Trophoblast cell (in vitro differentiated cells and primary cell): ENCODE measurements at regions not wholly inside any gene's neighbourhood (a gene's known extent, or its start where the extent isn't known, plus 50 kb on each side); places are given as distances from the start of the nearest gene placed in this dataset.

Source experiments
- DNase-seq, 2 donors: peaks; one replicate each; pipeline ENCODE4 v3.0.0-alpha.2; 2016
- H2AFZ ChIP-seq: 2 replicates; pipeline ENCODE4 v1.6.1; 2013; ENCODE audit warnings: low read length, moderate library complexity, mild to moderate bottlenecking; ENCODE audit not compliant: insufficient read depth, poor library complexity
- H2AK5ac ChIP-seq: 2 replicates; pipeline ENCODE4 v1.6.1; 2013; ENCODE audit warnings: mild to moderate bottlenecking, low read length
- H2BK120ac ChIP-seq: 2 replicates; pipeline ENCODE4 v1.6.1; 2013; ENCODE audit warnings: low read length, mild to moderate bottlenecking, moderate library complexity; ENCODE audit not compliant: insufficient read depth, poor library complexity
- H2BK12ac ChIP-seq: 2 replicates; pipeline ENCODE4 v1.6.1; 2013; ENCODE audit warnings: mild to moderate bottlenecking, low read length, moderate library complexity
- H2BK5ac ChIP-seq: 2 replicates; pipeline ENCODE4 v1.6.1; 2013; ENCODE audit warnings: low read length, low read depth, moderate library complexity, mild to moderate bottlenecking; ENCODE audit not compliant: poor library complexity
- H3K14ac ChIP-seq: 2 replicates; pipeline ENCODE4 v1.6.1; 2013; ENCODE audit warnings: mild to moderate bottlenecking, low read length
- H3K18ac ChIP-seq: 2 replicates; pipeline ENCODE4 v1.6.1; 2013; ENCODE audit warnings: mild to moderate bottlenecking, low read length
- H3K23ac ChIP-seq: 2 replicates; pipeline ENCODE4 v1.6.1; 2013; ENCODE audit warnings: low read length
- H3K27ac ChIP-seq: 2 replicates; pipeline ENCODE4 v1.5.1; 2013; ENCODE audit warnings: low read depth, mild to moderate bottlenecking, inconsistent platforms, low read length, moderate library complexity
- H3K27me3 ChIP-seq: 2 replicates; pipeline ENCODE4 v1.6.1; 2013; ENCODE audit warnings: inconsistent platforms, mild to moderate bottlenecking, low read length, moderate library complexity; ENCODE audit not compliant: insufficient read depth
- H3K36me3 ChIP-seq, 2 experiments: 1 replicate in 1 of 2; 2 replicates in 1 of 2; pipeline ENCODE4 v1.6.1; 2013; ENCODE audit warnings: low read length in 2 of 2, mild to moderate bottlenecking in 2 of 2, moderate library complexity in 1 of 2; ENCODE audit not compliant: insufficient read depth in 2 of 2, control insufficient read depth in 1 of 2
- H3K4ac ChIP-seq: 2 replicates; pipeline ENCODE4 v1.6.1; 2013; ENCODE audit warnings: low read depth, mild to moderate bottlenecking, low read length, moderate library complexity
- H3K4me1 ChIP-seq, 2 experiments: 1 replicate in 1 of 2; 2 replicates in 1 of 2; pipeline ENCODE4 v1.6.1; 2013; ENCODE audit warnings: low read length in 2 of 2, mild to moderate bottlenecking in 2 of 2, moderate library complexity in 1 of 2; ENCODE audit not compliant: insufficient read depth in 2 of 2, control insufficient read depth in 1 of 2
- H3K4me2 ChIP-seq: 2 replicates; pipeline ENCODE4 v1.6.1; 2013; ENCODE audit warnings: inconsistent platforms, mild to moderate bottlenecking, low read length, moderate library complexity
- H3K4me3 ChIP-seq: 2 replicates; pipeline ENCODE4 v1.5.1; 2013; ENCODE audit warnings: mild to moderate bottlenecking, low read depth, low read length, inconsistent platforms
- H3K79me1 ChIP-seq: one replicate; pipeline ENCODE4 v1.6.1; 2013; ENCODE audit warnings: low read length
- H3K79me2 ChIP-seq: 2 replicates; pipeline ENCODE4 v1.6.1; 2013; ENCODE audit warnings: low read length, mild to moderate bottlenecking; ENCODE audit not compliant: control insufficient read depth, insufficient read depth, poor library complexity
- H3K9ac ChIP-seq: 2 replicates; pipeline ENCODE4 v1.6.1; 2013; ENCODE audit warnings: mild to moderate bottlenecking, low read length
- H3K9me3 ChIP-seq: 2 replicates; pipeline ENCODE4 v1.6.1; 2013; ENCODE audit warnings: low read depth, mild to moderate bottlenecking, control low read depth, inconsistent platforms, low read length; ENCODE audit not compliant: insufficient read depth
- H4K12ac ChIP-seq: 2 replicates; pipeline ENCODE4 v1.6.1; 2013; ENCODE audit warnings: low read depth, mild to moderate bottlenecking, low read length, moderate library complexity
- H4K8ac ChIP-seq: 2 replicates; pipeline ENCODE4 v1.6.1; 2013; ENCODE audit warnings: low read depth, mild to moderate bottlenecking, low read length, moderate library complexity
- H4K91ac ChIP-seq: one replicate; pipeline ENCODE4 v1.6.1; 2013; ENCODE audit warnings: low read depth, mild to moderate bottlenecking, low read length, moderate library complexity
- WGBS: extraction: QIAGEN DNeasy Blood & Tissue Kit; methylation state at CpG from one replicate; pipeline ENCODE4 v1.1.7; 2013; ENCODE audit warnings: missing lambda C conversion rate; ENCODE audit not compliant: insufficient read length, insufficient coverage; ENCODE audit errors: extremely low coverage; 5-methylcytosine and 5-hydroxymethylcytosine counted together

DNA sequence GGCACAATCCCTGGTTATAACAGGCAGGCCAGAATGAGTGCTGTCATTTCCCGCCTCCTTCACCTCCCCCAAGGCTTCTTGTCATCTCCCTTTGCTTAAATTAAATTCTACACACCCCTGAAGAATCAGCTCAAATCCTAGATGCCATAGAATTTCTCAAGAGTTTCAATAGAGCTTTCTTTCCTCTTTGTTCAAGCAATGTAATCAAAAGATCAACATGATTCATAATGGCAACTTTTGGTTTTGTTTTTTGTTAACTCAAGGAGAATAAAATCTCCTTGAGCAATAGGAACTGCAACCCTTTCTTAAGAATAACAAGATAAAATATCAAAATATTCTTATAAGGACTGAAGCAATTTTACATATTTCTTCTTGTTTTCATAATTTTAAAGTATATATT is 180.8 kb upstream of the CDK1 start:
- H2BK5ac ChIP-seq, result no peak overlapping the region
- H3K27ac ChIP-seq, result no peak overlapping the region
- no peaks in the 10 kb centered on the region for H3K79me1 ChIP-seq
- H3K36me3 ChIP-seq, result no peaks in the 10 kb centered on the region
- no peak overlapping the region for H3K23ac ChIP-seq
- H3K4ac ChIP-seq, result no peak overlapping the region
- H4K91ac ChIP-seq, result no peak overlapping the region
- no peak for DNase-seq
- WGBS, result no CpG with 5 or more reads among the region's 1 CpG
- H3K4me2 ChIP-seq, result no peak overlapping the region
- H3K9me3 ChIP-seq, result no peaks in the 10 kb centered on the region
- H3K4me3 ChIP-seq, result no peak overlapping the region
- H3K18ac ChIP-seq, result no peak overlapping the region
- H3K79me2 ChIP-seq, result no peaks in the 10 kb centered on the region
- H2BK120ac ChIP-seq, result no peak overlapping the region
- no peak overlapping the region for H2BK12ac ChIP-seq
- H3K9ac ChIP-seq, result no peak overlapping the region
- H3K27me3 ChIP-seq, result no peaks in the 10 kb centered on the region
- H4K12ac ChIP-seq, result no peak overlapping the region
- no peak overlapping the region for H3K14ac ChIP-seq
- H2AK5ac ChIP-seq, result no peak overlapping the region
- no peak overlapping the region for H2AFZ ChIP-seq
- no peaks in the 10 kb centered on the region for H3K4me1 ChIP-seq
- H4K8ac ChIP-seq, result no peak overlapping the region

- H3K79me2 ChIP-seq, result no peaks in the 10 kb centered on the region
- H4K91ac ChIP-seq, result no peak overlapping the region
- no peaks in the 10 kb centered on the region for H3K36me3 ChIP-seq
- no peak overlapping the region for H2BK120ac ChIP-seq
- no peak overlapping the region for H3K14ac ChIP-seq
- H2BK5ac ChIP-seq, result no peak overlapping the region
- H3K27ac ChIP-seq, result no peak overlapping the region
- H2AK5ac ChIP-seq, result no peak overlapping the region
- H3K79me1 ChIP-seq, result no peaks in the 10 kb centered on the region
- no peaks in the 10 kb centered on the region for H3K4me1 ChIP-seq
- no peak overlapping the region for H2AFZ ChIP-seq
- no CpG with 5 or more reads among the region's 3 CpGs for WGBS
- DNase-seq, result no peak
- H4K12ac ChIP-seq, result no peak overlapping the region
- no peak overlapping the region for H3K4me3 ChIP-seq
- no peak overlapping the region for H3K4me2 ChIP-seq
- H3K23ac ChIP-seq, result no peak overlapping the region
- H2BK12ac ChIP-seq, result no peak overlapping the region
- no peak overlapping the region for H3K4ac ChIP-seq
- H3K18ac ChIP-seq, result no peak overlapping the region
- no peaks in the 10 kb centered on the region for H3K27me3 ChIP-seq
- H3K9me3 ChIP-seq, result no peaks in the 10 kb centered on the region
- H3K9ac ChIP-seq, result no peak overlapping the region
- H4K8ac ChIP-seq, result no peak overlapping the region
These were observed 182.4 kb upstream of the CDK1 start for GRCh38 chr10:60595852-60596251.

- Histone ChIP-seq H3K4me2 (no peak overlapping the region), H3K79me1 (no peaks in the 10 kb centered on the region), H3K79me2 (no peaks in the 10 kb centered on the region), H4K12ac (no peak overlapping the region), H3K14ac (no peak overlapping the region), H3K4me1 (no peaks in the 10 kb centered on the region), H3K4ac (no peak overlapping the region), H3K23ac (no peak overlapping the region), H3K9me3 (no peaks in the 10 kb centered on the region), H4K8ac (no peak overlapping the region), H4K91ac (no peak overlapping the region), H3K27ac (no peak overlapping the region), H2AK5ac (no peak overlapping the region), H3K4me3 (no peak overlapping the region), H2BK5ac (no peak overlapping the region), H3K36me3 (no peaks in the 10 kb centered on the region), H3K18ac (no peak overlapping the region), H3K9ac (no peak overlapping the region), H3K27me3 (no peaks in the 10 kb centered on the region), H2AFZ (no peak overlapping the region), H2BK120ac (no peak overlapping the region), H2BK12ac (no peak overlapping the region)
- no CpG with 5 or more reads among the region's 1 CpG for WGBS
- peak in 1 of 2 donors; percentile 4 for DNase-seq
These were observed 183.7 kb upstream of the CDK1 start for GRCh38 chr10:60594476-60595051.

GRCh38 chr10:60591119-60591518 is 187.2 kb upstream of the CDK1 start:
- H3K4me2 ChIP-seq, result no peak overlapping the region
- no peak overlapping the region for H2AFZ ChIP-seq
- H3K79me1 ChIP-seq, result no peaks in the 10 kb centered on the region
- H3K9me3 ChIP-seq, result no peaks in the 10 kb centered on the region
- no peak overlapping the region for H2BK12ac ChIP-seq
- no peak overlapping the region for H3K18ac ChIP-seq
- H4K91ac ChIP-seq, result no peak overlapping the region
- no CpG with 5 or more reads among the region's 2 CpGs for WGBS
- H3K4ac ChIP-seq, result no peak overlapping the region
- H3K27ac ChIP-seq, result no peak overlapping the region
- H2BK5ac ChIP-seq, result no peak overlapping the region
- H3K14ac ChIP-seq, result no peak overlapping the region
- H3K23ac ChIP-seq, result no peak overlapping the region
- DNase-seq, result no peak
- no peak overlapping the region for H2BK120ac ChIP-seq
- H3K4me3 ChIP-seq, result no peak overlapping the region
- no peak overlapping the region for H4K12ac ChIP-seq
- H4K8ac ChIP-seq, result no peak overlapping the region
- no peaks in the 10 kb centered on the region for H3K79me2 ChIP-seq
- no peaks in the 10 kb centered on the region for H3K27me3 ChIP-seq
- H3K9ac ChIP-seq, result no peak overlapping the region
- no peaks in the 10 kb centered on the region for H3K4me1 ChIP-seq
- no peaks in the 10 kb centered on the region for H3K36me3 ChIP-seq
- no peak overlapping the region for H2AK5ac ChIP-seq
